HG03103 (cell line): ENCODE measurements at regions not wholly inside any gene's neighbourhood (a gene's known extent, or its start where the extent isn't known, plus 50 kb on each side); places are given as distances from the start of the nearest gene placed in this dataset.

Source experiments
- ATAC-seq: cut with Tn5 transposase; IDR thresholded peaks from one replicate; pipeline ENCODE4 v1.9.1; 2021; ENCODE audit warnings: low read depth; ENCODE audit not compliant: unreplicated experiment

DNA sequence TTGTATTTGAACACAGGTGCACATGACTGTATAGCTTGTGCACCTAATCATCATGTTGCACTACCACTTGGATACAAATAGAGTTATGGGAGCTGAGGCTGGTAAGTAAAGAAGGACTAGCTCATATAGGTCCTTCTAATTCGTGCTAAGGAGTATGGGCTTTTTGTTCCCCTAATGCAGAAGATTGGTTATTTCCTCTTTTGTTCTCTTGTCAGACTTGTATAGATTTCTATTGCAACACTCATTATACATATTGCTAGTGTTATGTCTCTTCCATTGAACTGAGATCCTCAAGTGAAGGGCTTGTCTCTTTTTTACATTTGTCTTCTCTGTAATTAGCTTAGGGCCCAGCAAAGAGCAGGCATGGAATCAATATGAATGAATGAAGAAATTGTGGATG is 54.1 kb upstream of the ARHGAP20 start:
- no peak for ATAC-seq

DNA sequence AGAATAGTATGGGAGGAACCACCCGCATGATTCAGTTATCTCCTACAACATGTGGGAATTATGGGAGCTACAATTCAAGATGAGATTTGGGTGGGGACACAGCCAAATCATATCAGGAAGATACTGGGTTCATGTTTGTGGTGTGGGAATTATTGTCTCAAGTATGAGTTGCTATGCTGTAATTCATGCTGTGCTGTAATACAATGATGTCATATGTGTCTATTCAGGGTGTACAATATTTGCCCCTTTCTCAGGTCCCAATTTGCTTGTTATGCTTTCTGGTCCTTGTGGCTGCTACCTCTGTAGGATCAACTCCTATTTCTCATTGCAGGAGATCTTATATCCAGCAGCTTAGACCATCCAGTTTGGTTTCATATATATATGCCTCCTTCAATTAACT is 52.2 kb upstream of the ARHGAP20 start:
- ATAC-seq: no peak

DNA sequence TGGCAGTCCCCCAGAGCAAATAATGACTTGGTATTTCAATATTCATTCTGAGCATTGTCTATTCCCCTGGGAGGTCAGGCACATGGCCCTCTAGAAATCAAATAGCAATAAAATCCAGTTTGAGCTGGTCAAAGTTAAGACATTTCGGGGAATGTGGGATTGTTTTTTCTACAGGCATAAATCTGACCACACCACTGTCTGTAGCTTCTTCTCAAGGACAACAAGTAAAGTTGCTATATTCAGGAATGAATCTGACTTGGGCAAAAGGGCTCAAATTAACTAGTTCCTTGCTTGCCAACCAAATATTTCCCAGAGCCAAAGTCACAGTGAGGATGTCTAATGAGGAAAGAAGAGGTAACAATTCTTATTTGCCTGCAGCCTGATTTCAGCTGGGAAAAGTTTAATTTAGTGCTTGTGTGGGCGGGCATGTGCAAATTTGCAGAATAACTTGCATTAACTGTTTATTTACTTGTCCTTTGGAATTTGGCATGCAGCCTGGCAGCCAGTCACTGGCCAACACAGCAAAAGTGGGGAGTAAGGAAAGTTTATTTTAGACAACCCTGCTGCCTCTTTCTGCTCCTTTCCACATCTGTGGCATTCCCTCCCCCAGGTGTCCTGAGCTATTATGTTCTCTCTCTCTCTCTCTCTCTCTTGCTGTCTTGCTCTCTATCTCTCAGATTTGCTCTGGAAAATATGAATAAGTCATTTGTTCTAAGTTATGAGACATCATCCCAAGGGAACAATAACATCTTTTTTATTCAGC is 51.2 kb upstream of the ARHGAP20 start:
- ATAC-seq: no peak

DNA sequence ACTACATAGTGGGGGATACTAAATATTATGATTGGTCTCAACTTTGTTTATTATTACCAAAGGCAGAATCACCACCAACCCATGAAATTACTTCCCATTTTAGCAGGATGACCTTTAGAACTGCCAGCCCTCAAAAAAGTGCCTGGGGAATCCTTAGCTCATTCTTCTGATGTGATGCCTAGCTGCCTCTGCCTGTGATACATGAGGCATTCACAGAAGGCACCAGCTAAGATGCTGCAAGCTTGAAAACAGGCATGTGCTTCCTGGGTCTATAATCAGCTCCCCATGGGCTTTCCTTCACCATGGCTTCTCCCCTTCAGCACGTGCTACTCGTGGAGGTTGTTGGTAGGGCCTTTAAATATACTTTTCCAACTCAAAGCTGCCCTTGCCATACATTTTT is 50.4 kb upstream of the ARHGAP20 start:
- ATAC-seq: no peak
